ENCODE measurements at regions not wholly inside any gene's neighbourhood (a gene's known extent, or its start where the extent isn't known, plus 50 kb on each side); places are given as distances from the start of the nearest gene placed in this dataset.
"Not testable (repeated sequence)": the region's sequence is repeated elsewhere in the genome, so short reads cannot be mapped to it uniquely, and the experiment has no call there.

- DNase-seq: no peak
Measured at GRCh38 chr9:30522061-30522460, 1862.4 kb upstream of the ACO1 start.

DNA sequence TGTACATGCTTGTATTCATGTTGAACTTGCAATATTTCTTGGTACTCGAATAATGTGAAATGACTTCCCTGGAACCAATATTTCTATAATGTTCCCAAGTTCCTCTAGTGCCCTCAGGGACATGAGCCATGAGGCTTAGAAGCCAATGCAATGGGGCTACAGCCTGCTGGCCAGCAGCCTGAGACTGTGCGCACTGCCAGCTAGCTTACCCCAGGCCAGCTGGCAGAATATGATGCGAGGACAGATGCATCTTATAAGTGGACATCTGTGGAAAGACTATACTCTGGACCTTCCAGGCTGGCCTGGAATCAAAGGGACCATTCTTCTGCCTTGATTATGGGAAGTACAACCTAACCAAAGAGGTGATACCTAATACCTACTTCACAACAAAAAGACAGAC, 1862.0 kb upstream of the ACO1 start:
- no peak for DNase-seq

DNA sequence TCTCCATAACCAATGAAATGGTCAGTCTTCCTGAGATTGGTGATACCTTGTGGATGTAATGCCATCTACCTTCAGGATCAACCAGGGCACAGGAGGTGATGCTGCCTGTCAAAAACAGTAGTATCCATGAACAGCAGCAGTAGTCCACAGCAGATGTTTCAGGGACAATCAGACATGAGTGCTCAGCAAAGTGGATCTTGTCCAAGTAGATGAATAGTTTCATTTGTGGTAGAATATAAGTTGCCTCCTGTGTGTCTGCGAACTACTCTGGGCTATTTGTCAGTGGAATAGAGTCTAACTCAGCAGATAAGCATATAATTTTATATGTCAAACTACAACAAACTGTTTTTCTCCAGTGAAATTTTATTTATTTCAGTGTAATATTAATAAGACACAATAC, 1860.1 kb upstream of the ACO1 start:
- DNase-seq: no peak

DNA sequence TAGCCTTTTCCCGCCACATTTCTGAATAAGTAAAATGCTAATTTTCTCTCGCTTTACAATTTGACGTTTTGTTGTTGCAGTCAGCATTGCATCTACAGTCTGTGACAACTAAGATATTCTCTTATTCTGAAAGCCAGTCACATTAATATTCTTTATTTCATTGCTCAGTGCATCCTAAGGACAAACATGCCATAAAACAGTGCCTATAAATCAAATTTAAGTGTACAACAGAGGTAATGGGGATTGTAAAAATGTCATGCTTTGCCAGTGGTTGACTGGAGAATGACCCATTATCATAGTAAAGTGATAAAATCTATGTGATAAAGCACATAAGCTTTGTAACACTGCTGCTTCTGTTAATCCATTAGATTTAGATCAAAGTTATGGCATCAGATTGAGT, 1850.0 kb upstream of the ACO1 start:
- no peak for DNase-seq

- DNase-seq: no peak
Measured at GRCh38 chr9:30534896-30535295, 1849.5 kb upstream of the ACO1 start.

GRCh38 chr9:30536494-30536893, 1847.9 kb upstream of the ACO1 start:
- DNase-seq: no peak

- DNase-seq: not testable (repeated sequence)
Measured at GRCh38 chr9:30539696-30540095, 1844.7 kb upstream of the ACO1 start.

- no peak for DNase-seq
Measured at GRCh38 chr9:30574355-30575151, 1809.9 kb upstream of the ACO1 start.

- DNase-seq: no peak
Measured at GRCh38 chr9:30575218-30575617, 1809.2 kb upstream of the ACO1 start.

GRCh38 chr9:30575691-30576090, 1808.8 kb upstream of the ACO1 start:
- DNase-seq: no peak

GRCh38 chr9:30579810-30580209, 1804.6 kb upstream of the ACO1 start:
- no peak for DNase-seq

DNA sequence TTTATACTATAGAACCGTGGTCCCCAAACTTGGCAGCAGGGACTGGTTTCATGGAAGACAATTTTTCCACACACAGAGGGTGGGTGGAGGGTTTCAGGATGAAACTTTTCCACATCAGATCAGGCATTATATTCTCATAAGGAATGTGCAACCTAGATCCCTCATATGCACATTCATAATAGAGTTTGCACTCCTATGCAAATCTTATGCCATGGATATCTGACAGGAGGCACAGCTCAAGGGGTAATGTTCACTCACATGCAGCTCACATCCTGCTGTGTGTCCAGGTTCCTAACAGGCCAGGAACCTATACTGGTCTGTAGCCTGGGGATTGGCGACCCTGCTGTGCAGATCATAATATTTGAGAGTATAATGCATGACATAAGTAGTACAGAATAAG, 1802.2 kb upstream of the ACO1 start:
- no peak for DNase-seq

- no peak for DNase-seq
Measured at GRCh38 chr9:30584559-30584958, 1799.9 kb upstream of the ACO1 start.

DNA sequence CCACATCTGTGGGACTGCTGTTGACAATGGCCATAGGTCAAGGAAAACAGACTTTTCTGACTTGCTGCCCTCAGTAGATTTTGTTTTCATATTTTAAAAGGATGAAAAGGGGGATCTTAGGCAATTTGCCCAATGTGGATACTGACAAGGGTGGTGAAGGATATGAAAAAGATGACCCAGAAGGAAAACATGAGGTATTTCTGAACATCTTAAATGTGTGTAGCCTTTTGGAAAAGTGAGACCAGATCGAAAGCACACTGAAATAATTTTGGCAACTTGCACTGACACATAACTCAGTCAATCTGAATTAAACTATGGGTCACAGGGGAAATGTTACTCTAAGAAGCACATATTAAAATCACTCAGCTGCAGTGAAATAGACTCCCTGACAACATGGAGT, 1793.0 kb upstream of the ACO1 start:
- DNase-seq: no peak

DNA sequence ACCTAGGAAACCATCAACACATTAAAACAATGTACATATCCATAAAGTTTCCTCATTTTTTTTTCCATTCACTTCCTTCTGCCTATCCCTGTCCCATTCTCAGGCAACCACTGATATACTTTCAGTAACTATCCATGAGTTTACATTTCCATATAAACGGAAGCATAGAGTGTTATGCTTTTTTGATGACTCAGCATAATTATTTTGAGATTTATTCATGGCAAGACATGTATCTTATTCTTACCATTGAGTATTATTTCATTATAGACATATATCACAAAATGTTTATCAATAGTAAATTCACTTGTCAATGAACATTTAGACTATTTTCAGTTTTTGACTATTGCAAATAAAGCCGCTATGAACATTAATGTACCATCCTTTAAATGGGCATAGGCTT, 1786.8 kb upstream of the ACO1 start:
- no peak for DNase-seq

DNA sequence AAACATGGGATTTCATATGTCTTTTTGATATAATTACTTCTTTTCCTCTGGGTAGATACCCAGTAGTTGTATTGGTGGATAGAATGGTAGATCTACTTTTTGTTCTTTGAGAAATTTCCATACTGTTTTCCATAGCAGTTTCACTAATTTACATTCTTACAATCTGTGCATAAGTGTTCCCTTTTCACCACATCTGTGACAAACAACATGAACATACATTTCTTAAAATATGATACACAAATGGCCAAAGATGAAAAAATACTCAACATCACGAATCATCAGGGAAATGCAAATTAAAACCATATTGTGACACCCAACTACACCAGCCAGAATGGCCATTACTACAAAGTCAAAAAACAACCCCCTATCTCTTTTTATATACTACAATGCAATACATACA, 1778.5 kb upstream of the ACO1 start:
- DNase-seq: no peak

DNA sequence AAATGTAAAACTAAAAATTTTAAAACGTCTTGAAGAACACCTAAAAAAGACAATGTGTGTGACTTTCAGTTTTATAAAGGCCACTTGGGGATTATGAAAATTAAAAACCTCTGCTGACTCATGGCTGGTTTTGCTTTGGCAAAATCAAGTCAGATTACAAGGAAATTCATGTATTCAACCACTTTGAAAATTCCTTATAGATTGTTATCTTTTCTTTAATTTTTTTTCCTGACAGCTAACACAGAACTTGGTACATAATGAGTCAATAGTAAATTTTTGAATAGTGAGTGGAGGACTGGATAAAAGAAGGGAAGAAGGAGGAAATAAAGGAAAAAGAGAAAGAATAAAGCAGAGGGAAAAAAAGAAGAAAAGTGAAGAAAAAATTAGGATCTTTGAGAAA, 1774.7 kb upstream of the ACO1 start:
- DNase-seq: no peak

DNA sequence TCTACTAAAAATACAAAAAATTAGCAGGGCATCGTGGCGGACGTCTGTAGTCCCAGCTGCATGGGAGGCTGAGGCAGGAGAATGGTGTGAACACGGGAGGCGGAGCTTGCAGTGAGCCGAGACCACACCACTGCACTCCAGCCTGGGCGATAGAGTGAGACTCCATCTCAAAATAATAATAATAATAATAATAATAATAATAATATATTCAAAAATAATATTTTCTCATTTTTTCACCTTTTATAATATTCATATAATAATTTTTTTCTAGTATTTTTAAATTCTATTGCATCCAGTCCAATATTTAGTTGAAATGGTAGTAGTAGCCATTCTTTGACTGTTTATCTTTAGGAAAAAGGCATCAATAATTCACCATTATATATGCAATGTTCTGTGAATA, 1767.7 kb upstream of the ACO1 start:
- not testable (repeated sequence) for DNase-seq

DNA sequence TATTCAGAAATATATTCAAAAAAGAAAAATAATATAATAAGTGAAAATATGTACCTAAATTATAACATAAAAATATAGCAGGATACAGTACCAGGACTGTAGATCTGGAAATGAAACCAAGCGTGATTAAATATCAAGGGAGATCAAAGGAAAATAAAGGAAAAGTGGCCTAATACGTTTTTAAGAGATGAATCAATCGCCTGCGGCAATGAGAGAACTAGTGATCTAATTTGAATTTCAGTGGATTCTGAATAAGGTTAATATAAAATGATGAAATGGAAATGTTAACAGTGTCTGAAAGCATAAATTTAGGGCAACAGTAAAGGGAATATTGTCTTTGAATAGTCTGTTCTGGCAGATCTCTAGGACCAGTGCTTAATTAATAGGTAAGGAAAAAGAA, 1761.9 kb upstream of the ACO1 start:
- no peak for DNase-seq

- no peak for DNase-seq
Measured at GRCh38 chr9:30628915-30629567, 1755.4 kb upstream of the ACO1 start.

GRCh38 chr9:30630459-30630858, 1754.0 kb upstream of the ACO1 start:
- no peak for DNase-seq

DNA sequence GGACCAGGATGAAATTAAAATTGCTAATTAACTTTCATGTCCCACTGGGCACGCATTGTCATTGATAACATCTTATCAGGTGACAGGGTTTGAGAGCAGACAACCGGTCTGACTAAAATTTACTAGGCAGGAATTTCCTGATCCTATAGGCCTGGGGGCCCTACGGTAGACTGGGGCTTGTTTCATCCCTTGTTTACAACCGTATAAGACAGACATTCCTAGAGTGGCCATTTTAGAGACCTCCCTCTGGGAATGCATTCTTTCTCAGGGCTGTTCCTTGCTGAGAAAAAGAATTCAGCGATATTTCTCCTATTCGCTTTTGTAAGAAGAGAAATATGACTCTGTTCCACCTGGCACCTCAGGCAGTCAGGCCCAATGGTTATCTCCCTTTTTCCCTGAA, 1737.8 kb upstream of the ACO1 start:
- not testable (repeated sequence) for DNase-seq

DNA sequence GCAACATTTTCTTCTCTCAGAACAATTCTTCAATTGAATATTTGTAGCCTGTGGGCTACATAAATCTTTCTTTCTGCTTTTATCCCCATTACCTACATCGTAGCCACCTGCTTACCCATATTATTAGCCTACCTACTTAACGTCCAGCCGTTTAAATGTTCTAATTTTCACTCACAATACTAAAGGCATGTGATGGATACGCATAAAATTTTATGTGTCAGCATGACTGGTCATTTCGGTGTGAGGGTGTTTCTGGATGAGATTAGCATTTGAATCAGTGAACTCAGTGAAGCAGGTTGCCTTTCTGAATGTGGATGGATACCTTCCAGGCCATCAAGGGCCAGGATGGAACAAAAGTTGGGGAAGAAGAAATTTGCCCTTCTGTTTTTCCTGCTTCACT, 1722.5 kb upstream of the ACO1 start:
- DNase-seq: no peak

DNA sequence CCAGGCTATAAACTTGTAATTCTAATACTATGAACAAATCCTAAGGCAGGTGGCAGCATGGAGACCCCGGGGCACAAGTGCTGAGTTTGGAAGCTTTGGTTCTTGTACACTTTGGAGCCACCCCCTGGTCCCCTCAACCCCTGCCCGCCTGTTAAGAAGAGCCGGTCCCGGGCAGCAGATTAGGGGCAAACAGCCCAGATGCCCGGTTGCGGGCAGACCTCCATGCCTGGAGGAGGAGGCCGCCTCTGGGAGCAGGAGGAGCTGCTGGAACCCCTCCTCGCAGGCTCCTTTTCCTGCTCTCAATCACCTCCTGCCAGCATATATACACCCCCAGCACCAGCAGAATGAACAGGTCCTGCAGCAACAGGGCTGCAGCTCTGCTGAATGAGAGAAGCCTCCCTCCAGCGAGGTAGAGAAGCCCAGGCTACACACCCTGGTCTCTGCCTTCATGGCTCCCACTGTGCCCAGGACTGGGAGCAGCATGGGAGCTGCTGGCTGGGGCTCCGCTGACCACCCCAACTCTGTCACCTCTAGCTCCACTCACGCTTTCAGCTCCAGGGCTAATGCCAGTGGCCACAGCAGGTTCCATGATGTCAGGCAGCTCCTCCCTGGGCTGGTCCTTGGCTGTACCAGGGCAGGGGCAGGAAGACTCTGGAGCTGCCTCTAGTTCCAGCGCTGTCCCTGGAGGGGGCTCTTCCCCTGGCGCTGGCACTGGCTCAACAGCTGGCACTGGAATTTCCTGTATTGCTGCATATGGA, 1713.5 kb upstream of the ACO1 start:
- no peak for DNase-seq
